GM19240 (cell line): ENCODE measurements at regions not wholly inside any gene's neighbourhood (a gene's known extent, or its start where the extent isn't known, plus 50 kb on each side); places are given as distances from the start of the nearest gene placed in this dataset.

Experiments
- DNase-seq: peaks from one replicate; pipeline ENCODE4 v3.0.0; 2011; ENCODE audit warnings: low spot score; ENCODE audit not compliant: insufficient read length

GRCh38 chr15:69734699-69735098 lies 282.1 kb downstream of the RPLP1 start:
- no peak for DNase-seq

DNA sequence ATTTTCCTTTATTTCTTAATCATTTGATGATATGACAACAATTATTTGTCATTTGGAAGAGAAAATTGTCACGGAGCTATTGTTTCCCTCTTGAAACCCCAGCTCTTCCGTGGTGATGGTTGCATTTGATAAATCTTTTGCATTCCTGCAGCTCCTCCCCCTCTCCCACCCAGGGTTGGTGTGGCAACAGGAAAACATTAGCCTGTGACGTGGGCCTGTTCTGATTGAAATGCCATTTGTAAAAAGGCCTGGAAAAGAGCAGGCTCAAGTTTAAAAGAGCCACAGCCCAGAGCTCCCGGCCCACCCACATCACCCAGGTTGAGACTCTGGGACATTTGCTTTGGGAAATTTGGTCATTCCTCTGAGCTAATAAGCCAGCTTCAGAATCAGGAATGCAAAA lies 282.5 kb downstream of the RPLP1 start:
- DNase-seq, result no peak

DNA sequence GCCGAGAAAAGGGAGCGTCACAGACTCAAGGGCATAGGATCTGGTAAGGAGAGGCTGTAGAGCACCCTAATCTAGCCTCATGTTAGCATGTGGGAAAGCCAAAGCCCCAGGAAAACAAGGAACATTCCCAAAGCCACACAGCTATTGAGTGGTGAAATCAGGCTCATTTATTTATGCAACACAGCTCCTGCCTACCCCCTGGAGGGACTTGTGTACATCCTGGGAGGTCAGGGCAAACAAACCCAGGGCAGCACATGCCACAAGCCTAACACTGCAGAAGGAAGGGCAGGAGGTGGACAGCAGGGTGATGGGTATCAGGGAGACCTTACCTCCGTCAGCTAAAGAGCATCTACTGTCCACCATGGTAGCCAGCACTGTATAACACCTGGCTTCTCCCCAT lies 283.5 kb downstream of the RPLP1 start:
- no peak for DNase-seq

DNA sequence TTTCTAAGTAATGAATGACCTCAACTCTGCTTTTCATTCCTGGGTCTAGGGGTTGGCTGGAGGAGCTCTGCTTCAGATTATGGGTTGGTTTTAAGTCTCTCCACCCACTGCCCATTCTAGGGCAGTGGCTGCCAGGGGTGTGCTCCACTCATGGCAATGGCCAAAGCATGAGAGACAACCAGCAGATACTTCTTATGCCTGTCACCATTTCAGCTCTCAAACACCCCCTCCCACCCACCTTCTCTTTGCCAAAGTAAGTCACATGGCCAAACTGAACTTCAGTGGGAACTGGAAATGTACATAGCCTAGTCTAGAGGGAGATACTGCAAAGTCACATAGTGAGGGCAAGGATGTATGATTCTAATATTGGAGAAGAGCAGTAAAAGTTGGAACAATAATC lies 285.3 kb downstream of the RPLP1 start:
- DNase-seq, result no peak

DNA sequence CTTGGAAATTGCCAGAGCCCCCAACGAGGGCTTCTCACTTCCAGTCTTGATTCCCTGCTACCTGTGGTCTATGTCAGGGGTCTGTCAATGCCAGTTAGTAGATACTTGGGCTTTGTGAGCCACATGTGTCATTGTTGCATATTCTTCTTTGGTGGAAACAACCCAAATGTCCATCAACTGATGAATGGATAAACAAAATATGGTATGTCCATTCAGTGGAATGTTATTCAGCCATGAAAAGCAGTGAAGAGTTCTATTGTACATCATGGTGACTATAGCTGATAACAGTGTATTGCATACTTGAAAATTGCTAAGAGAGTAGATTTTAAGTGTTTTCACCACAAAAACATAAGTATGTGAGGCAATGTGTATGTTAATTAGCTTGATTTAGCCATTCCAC lies 288.1 kb downstream of the RPLP1 start:
- DNase-seq, result no peak

GRCh38 chr15:69742361-69742760 lies 289.7 kb downstream of the RPLP1 start:
- DNase-seq, result no peak

DNA sequence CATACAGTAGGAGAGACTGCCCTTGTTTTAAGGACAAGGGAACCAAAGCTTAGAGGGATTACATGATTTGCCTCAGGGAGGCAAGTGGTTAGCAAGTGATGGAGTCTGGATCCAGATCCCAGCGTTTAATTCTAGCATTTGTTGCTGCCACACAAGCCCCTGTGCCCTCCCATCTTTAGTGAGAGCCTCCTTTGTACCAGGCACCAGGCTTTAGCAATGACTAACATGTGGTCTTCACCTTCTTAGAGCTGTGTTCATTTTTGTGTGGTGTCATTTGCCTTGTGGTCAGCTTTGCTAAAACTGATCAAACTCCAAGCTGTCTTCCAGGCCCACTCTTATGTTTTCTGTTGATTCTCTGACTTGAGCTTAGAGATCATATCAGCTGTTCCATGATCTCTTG lies 290.5 kb downstream of the RPLP1 start:
- no peak for DNase-seq

DNA sequence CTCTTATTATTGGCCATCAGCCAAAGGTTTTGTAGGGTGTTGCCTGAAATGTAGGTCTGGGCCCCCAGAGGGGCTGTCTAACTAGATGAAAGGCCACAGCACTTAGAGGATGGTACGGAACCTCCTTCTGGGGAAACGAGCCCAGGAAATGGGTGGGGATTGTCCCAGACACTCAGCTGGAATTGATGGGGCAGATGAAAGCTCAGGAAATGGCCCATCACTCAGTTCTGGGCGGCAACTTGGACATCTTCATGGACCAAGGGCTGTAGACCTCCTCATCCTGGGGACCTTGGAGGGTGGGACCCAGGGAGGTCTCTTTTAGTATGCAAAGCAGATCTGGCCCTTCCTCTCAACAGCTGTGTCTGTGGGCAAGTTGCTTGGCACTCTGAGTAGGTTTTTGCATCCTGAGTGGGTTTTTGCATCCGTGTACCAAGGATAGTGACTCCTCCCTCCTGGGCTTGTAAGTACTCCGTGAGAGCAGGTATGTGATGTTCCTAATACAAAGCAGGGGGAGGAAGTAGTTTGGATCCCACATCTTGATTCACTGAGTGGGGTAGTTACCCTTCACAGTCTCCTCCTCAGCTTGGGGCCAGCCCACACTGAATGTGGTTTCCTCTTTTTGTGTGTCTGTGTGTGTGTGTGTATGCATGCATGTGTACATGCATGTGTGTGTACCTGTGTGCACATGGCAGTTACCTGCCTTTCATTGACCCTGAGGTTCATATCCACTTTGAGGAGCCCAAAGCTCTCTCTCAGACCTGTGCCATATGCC lies 292.0 kb downstream of the RPLP1 start:
- no peak for DNase-seq

DNA sequence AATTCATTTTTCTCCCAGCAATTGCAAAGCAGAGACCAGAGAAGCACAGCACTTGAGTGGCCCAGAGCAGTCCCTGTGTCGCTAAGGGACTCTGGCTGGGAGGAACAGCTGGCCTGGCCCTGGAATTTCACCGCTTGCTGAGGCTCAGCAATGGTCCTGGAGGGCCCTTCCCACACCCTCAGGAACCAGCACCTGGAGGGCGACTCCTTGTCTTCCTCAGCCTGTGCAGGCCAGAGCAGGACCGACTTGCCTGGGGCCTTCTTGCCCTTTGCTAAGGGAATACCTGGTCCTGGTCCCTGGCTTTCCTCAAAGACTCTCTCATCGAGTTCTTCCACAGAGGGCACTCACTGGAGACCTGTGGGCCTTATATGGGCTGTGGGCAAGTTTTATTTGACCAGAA lies 294.6 kb downstream of the RPLP1 start:
- DNase-seq, result no peak

GRCh38 chr15:69748131-69748530 lies 295.5 kb downstream of the RPLP1 start:
- no peak for DNase-seq

GRCh38 chr15:69748576-69749185 lies 296.1 kb downstream of the RPLP1 start:
- no peak for DNase-seq

GRCh38 chr15:69749274-69749673 lies 296.7 kb downstream of the RPLP1 start:
- DNase-seq, result no peak

GRCh38 chr15:69749797-69750196 lies 297.2 kb downstream of the RPLP1 start:
- DNase-seq, result no peak

DNA sequence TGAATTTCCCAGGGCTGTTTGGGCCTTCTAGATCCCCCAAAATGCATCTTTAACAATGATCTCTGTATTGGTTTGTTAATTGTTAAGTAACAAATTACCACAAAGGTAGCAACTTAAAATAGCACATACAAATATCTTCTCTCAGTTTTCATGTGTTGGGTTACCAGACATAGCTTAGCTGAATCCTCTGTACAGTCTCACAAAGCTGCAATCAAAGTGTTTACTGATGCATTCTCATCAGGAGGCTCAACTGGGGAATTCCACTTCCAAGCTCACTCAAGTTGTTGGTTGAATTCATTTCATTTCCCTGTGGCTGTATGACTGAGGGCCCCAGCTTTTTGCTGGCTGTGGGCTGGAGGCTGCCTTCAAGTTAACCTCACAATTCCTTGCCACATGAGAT lies 297.6 kb downstream of the RPLP1 start:
- DNase-seq, result no peak

DNA sequence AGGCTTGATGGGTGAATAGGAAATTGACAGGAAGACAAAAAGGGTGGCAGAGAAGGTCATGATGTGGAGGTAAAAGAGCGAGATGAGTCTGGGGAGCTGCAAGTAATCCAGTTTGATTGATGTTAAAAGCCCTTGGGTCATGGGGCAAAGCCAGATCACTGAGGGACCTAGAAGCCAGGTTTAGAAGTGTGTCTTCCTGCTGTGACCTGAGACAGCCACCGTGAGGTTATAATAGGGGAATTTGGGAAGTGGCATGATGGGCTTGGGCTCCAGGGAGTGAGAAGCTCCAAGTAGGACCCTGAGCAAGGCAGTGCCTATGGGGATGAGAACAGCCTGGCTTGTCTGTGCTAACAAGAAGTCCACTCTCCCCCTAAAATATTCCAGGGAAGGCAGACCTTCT lies 298.5 kb downstream of the RPLP1 start:
- no peak for DNase-seq

- no peak for DNase-seq
Measured at GRCh38 chr15:69751566-69751965, 298.9 kb downstream of the RPLP1 start.

- DNase-seq, result no peak
Measured at GRCh38 chr15:69753867-69754266, 301.2 kb downstream of the RPLP1 start.

DNA sequence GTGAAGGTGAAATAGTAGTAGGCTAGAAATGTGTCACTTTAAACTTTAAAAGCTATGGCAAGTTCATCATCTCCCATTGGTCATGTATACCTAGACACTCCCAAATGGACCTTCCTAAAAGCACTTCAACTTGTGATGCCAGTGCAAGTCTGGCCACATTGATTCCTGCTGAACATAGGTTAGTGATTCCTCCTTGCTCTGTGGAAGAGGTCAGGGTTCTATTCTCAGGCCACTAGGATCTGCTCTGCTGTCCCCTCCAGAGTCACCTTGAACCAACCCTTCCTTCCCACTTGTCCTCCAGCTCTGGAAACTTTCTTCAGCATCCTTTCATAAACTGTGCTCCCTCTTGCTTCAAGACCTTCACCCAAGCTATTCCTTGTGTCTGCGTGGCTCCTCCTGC lies 301.7 kb downstream of the RPLP1 start:
- DNase-seq, result no peak

- peak; percentile 54 for DNase-seq
Measured at GRCh38 chr15:69755551-69756310, 303.1 kb downstream of the RPLP1 start.

- no peak for DNase-seq
Measured at GRCh38 chr15:69756440-69756839, 303.8 kb downstream of the RPLP1 start.

- no peak for DNase-seq
Measured at GRCh38 chr15:69757186-69757585, 304.6 kb downstream of the RPLP1 start.

GRCh38 chr15:69758291-69758771 lies 305.7 kb downstream of the RPLP1 start:
- no peak for DNase-seq
